Subcutaneous abdominal adipose tissue (tissue), 5 donors: ENCODE measurements at regions not wholly inside any gene's neighbourhood (a gene's known extent, or its start where the extent isn't known, plus 50 kb on each side); places are given as distances from the start of the nearest gene placed in this dataset.

Source experiments
- H3K27ac ChIP-seq: one replicate; pipeline ENCODE4 v1.7.0; 2013; ENCODE audit warnings: low read depth, mild to moderate bottlenecking, inconsistent platforms, low read length, moderate library complexity
- H3K27me3 ChIP-seq, 5 donors: one replicate each; pipeline ENCODE4 v1.7.0; 2013; ENCODE audit warnings: low read length in 5 of 5, inconsistent platforms in 1 of 5; ENCODE audit not compliant: control insufficient read depth in 5 of 5, insufficient read depth in 4 of 5
- H3K36me3 ChIP-seq, 5 donors: one replicate each; pipeline ENCODE4 v1.7.0; 2013; ENCODE audit warnings: low read length in 5 of 5; ENCODE audit not compliant: control insufficient read depth in 5 of 5, insufficient read depth in 5 of 5
- H3K4me1 ChIP-seq, 5 donors: one replicate each; pipeline ENCODE4 v1.7.0; 2013; ENCODE audit warnings: low read length in 5 of 5, mild to moderate bottlenecking in 3 of 5, moderate library complexity in 1 of 5; ENCODE audit not compliant: control insufficient read depth in 5 of 5, insufficient read depth in 5 of 5
- H3K4me3 ChIP-seq, 5 donors: one replicate each; pipeline ENCODE4 v1.7.0; 2013; ENCODE audit warnings: low read length in 5 of 5, low read depth in 1 of 5
- H3K9ac ChIP-seq, 5 donors: one replicate each; pipeline ENCODE4 v1.7.0; 2013; ENCODE audit warnings: low read length in 5 of 5, mild to moderate bottlenecking in 4 of 5, moderate library complexity in 3 of 5
- H3K9me3 ChIP-seq, 5 donors: one replicate each; pipeline ENCODE4 v1.7.0; 2013; ENCODE audit warnings: low read length in 5 of 5; ENCODE audit not compliant: control insufficient read depth in 5 of 5
- donor health status: healthy.
- donor health status: healthy.
- donor health status: healthy.
- donor health status: healthy.
- donor health status: healthy.

DNA sequence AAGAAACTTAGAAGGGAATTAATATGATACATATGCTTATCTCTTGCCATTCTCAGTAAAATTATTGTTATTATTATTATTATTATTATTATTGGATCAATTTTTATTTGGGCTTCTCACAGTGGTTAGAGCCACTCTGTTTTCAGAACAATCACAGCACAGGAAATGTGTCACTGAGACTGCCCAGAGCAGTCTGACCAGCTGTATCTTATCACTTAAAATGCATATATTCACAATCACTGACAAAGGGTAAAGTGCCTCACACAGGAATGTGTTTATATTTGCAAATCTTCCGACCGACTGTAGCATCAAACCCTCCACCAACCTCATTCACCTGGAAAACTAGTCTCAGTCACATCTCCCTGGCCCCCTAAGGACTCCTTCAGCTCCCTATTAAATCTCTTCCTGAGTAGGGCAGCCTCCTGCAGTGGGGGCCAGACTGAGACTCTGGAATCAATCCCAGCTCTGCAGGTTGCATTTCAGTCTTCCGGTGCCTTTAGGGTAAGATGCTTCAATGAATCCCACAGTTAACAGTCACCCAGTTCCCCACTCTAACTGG lies 738.3 kb upstream of the SLITRK5 start:
- Histone ChIP-seq H3K4me3 (no peak overlapping the region), H3K4me1 (no peaks in the 10 kb centered on the region), H3K27ac (no peak overlapping the region), H3K36me3 (no peaks in the 10 kb centered on the region), H3K9ac (no peak overlapping the region), H3K9me3 (no peaks in the 10 kb centered on the region), H3K27me3 (no peaks in the 10 kb centered on the region)

DNA sequence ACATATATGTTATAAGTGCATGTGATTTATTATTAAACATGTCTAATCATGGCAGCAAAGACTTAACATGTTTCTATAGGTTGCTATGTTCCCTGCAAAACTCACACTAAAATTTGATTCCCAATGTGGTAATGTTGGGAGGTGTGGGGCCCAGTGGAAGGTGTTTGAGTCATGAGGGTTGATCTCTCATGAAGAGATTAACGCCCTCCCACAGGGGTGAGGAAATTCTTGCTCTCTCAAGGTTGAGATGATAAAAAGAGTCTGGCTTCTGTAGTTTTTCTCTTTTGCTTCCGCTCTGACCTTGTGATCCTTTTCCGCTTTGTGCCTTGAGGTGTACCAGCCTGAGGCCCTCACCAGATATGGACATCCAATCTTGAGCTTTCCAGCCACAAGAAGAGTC lies 737.5 kb upstream of the SLITRK5 start:
- Histone ChIP-seq H3K27ac (no peak overlapping the region), H3K9ac (no peak overlapping the region), H3K36me3 (no peaks in the 10 kb centered on the region)

DNA sequence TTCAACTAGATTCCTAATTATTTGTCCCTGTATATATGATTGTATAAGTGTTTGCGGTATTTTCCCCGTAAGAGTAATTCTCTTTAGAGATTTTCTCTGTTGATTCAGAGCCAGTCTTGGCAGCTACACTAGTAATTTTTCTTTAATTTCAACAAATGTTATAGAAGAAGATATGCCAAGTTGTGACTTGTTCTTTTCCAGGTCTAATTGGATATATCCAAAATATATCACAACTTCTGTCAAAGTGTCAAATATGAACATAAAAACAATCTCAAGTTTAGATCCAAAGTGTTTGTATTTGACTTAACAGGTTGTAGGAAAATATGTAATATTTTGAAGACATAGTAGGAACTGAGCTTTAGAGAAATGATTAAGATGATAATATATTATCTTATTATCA lies 733.9 kb upstream of the SLITRK5 start:
- Histone ChIP-seq H3K9me3 (no peaks in the 10 kb centered on the region), H3K9ac (no peak overlapping the region), H3K4me3 (no peak overlapping the region), H3K4me1 (no peaks in the 10 kb centered on the region), H3K27me3 (no peaks in the 10 kb centered on the region), H3K36me3 (no peaks in the 10 kb centered on the region), H3K27ac (no peak overlapping the region)

More for the DNA sequence above, 737.5 kb upstream of the SLITRK5 start:
- Histone ChIP-seq H3K9me3 (no peaks in the 10 kb centered on the region), H3K4me3 (no peak overlapping the region), H3K4me1 (no peaks in the 10 kb centered on the region), H3K27me3 (no peaks in the 10 kb centered on the region)

DNA sequence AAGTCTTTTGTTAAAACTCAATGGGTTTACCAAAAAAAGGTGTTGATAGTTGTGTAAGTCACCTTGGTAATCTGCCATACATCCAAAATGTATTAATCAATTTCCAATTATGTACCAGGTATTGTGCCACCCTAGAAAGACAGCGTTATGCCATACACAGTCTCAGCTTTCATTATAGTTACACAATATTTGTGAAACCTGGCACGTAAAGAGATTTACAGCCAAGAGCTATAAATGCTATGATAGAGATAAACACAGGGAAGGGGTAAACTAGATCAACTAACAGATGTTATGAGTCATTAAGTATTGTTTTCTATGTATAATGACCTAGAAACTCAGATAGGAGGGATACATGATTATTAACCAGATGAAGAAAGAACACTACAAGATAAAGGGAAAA lies 725.6 kb upstream of the SLITRK5 start:
- Histone ChIP-seq H3K27me3 (no peaks in the 10 kb centered on the region), H3K4me1 (no peaks in the 10 kb centered on the region), H3K27ac (no peak overlapping the region), H3K4me3 (no peak overlapping the region), H3K36me3 (no peaks in the 10 kb centered on the region), H3K9me3 (no peaks in the 10 kb centered on the region), H3K9ac (no peak overlapping the region)

DNA sequence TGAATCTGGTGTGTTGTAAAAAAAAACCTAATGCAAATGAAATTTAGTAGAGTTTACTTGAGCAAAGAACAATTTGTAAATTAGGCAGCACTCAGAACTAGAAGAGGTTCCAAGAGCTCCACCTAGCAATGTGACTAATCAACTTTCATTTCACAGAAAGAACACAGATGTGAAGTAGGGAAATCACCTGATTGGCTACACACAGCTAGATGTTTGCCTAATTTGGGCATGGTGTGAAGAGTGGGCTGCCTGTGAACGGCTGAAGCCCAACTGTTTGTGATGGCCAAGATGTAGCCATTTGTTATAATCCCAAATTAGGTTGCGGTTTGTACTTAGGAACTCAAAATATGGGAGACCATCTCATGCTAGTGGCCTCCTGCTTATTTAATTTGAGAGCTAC lies 724.4 kb upstream of the SLITRK5 start:
- no peaks in the 10 kb centered on the region for H3K27me3 ChIP-seq
- H3K4me1 ChIP-seq = no peaks in the 10 kb centered on the region
- H3K9me3 ChIP-seq = no peaks in the 10 kb centered on the region
- H3K36me3 ChIP-seq = no peaks in the 10 kb centered on the region
- no peak overlapping the region for H3K4me3 ChIP-seq
- no peak overlapping the region for H3K9ac ChIP-seq
- no peak overlapping the region for H3K27ac ChIP-seq

DNA sequence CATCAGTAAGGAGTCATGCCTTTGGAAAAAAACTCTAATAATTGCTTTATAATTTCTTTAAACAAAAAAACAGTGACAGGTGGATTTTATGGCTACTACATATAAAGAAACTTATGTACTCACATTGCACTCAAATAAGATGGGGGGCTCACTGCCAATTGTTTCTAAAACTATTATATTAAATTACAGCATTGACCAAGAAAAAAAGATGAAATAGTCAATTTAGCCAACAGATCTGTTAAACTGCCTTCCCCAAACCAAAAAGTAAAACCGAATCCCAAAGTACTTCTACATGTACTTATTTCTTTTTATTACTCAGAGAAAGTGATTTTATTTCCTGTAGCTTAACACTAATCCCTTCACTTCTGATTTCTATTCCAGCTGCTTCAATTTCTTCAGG lies 716.8 kb upstream of the SLITRK5 start:
- Histone ChIP-seq H3K4me3 (no peak overlapping the region), H3K9me3 (peaks cover 0 to 6% (median 0%) of the 10 kb centered on the region in 5 donors), H3K36me3 (no peaks in the 10 kb centered on the region)

DNA sequence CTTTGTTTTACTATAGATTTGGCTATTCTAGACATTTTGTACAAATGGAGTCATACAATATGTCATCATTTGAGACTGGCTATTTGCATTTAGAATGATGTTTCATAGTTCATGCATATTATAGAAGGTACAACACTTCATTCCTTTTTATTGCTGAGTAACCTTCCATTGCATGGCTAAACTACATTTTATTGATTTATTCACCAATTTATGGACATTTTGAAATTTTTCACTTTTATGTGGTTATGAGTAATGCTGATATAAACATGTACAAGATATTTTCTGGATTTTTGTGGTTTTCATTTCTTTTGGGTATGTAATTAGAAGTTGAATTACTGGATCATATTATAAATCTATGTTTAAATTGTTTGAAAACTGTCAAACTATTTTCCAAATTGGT lies 710.3 kb upstream of the SLITRK5 start:
- Histone ChIP-seq H3K9me3 (peaks cover 0 to 7% (median 0%) of the 10 kb centered on the region in 5 donors), H3K27me3 (no peaks in the 10 kb centered on the region), H3K27ac (no peak overlapping the region), H3K36me3 (no peaks in the 10 kb centered on the region), H3K9ac (no peak overlapping the region), H3K4me3 (no peak overlapping the region), H3K4me1 (no peaks in the 10 kb centered on the region)

More for the DNA sequence above, 716.8 kb upstream of the SLITRK5 start:
- Histone ChIP-seq H3K27me3 (no peaks in the 10 kb centered on the region), H3K27ac (no peak overlapping the region), H3K4me1 (no peaks in the 10 kb centered on the region), H3K9ac (no peak overlapping the region)

DNA sequence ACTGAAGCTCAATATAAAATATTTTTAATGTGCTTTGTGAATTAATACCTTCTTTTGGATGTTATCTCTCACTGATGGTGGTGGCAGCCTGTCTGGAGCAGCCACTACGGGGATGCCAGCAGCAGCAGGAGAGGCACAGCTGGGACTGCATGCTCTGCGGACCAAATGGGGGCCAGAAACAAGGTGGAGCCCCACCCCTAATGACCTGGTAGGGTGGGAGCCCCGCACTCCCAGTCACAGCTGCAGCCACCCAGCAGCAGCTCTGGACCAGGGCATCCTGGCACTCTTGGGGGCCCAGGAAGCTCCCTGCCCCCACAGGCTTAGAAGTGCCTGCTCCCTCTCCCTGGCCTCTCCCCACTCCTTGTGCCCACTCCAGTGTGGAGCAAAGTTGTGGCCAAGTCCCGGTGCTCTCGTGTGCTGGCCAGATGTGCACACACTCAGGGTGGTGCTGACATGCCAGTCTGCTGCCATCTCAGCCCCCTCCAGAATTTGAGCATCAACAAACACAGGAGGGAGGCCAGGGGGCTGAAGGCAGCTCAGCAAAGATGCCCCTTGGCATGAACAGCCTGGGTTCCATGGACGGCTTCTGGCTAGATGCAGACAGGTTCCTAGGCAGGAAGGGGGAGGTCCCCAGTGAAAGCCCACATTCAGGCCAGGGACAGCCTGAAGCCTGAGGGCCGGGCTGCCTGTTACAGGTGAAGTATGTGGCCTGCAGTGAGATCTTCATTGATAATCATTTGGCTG lies 696.7 kb upstream of the SLITRK5 start:
- no peaks in the 10 kb centered on the region for H3K27me3 ChIP-seq
- H3K9me3 ChIP-seq = no peaks in the 10 kb centered on the region
- H3K27ac ChIP-seq = no peak overlapping the region
- H3K9ac ChIP-seq = no peak overlapping the region
- no peaks in the 10 kb centered on the region for H3K4me1 ChIP-seq
- no peaks in the 10 kb centered on the region for H3K36me3 ChIP-seq
- no peak overlapping the region for H3K4me3 ChIP-seq

DNA sequence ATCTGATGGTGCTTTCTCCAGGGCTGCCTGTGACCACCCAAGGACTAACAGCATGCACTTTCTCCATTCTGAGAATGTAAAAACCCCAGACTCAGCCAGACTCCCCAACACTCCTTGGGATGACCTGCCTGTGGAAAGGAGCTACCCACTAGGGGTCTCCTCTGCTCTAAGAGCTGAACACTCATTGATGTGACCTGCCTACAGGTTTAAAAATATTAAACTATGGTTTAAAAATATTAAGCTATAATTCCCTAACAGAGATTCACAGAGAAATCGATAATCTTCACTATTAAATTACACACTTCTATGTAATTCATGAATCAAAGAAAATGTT lies 696.2 kb upstream of the SLITRK5 start:
- no peaks in the 10 kb centered on the region for H3K4me1 ChIP-seq
- H3K27me3 ChIP-seq = no peaks in the 10 kb centered on the region
- no peak overlapping the region for H3K9ac ChIP-seq
- H3K9me3 ChIP-seq = no peaks in the 10 kb centered on the region
- no peak overlapping the region for H3K4me3 ChIP-seq
- H3K27ac ChIP-seq = no peak overlapping the region
- H3K36me3 ChIP-seq = no peaks in the 10 kb centered on the region

DNA sequence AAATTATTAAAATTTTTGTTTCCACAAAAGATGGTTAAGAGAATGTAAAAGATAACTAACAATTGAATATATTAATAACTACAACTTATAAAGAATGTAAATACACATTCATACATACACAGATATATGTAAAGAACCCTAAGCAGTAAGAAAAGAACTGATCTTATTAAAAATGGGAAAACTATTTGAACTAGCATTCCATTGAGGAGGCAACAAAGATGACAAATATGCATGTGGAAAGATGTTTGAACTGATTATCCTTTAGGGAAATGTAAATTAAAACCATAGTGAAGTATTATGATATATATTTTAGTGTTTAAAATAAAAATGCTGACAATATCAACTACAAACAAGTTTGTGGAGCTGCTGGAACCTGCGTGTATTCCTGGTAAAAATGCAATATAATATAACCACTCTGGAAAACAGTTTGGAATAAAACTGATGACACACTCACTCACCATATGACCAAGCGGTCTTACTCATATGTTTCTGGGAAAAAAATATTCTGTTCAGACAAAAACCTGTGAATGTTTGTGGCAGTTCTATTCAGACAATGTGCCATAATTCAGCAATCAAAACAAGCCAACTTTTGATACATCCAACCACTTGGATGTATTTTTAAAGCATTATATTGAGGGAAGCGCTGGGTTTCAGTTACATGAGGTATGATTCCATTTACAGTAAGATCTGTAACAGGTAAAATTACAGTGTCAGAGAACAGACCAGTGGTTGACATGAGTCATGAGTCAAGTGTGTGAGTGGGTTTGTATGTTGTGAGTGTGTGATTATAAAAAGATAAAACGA lies 694.4 kb upstream of the SLITRK5 start:
- Histone ChIP-seq H3K9ac (no peak overlapping the region), H3K27me3 (no peaks in the 10 kb centered on the region), H3K27ac (no peak overlapping the region), H3K4me3 (no peak overlapping the region), H3K9me3 (no peaks in the 10 kb centered on the region), H3K36me3 (no peaks in the 10 kb centered on the region), H3K4me1 (no peaks in the 10 kb centered on the region)
